ENCODE measurements at regions not wholly inside any gene's neighbourhood (a gene's known extent, or its start where the extent isn't known, plus 50 kb on each side); places are given as distances from the start of the nearest gene placed in this dataset.

DNA sequence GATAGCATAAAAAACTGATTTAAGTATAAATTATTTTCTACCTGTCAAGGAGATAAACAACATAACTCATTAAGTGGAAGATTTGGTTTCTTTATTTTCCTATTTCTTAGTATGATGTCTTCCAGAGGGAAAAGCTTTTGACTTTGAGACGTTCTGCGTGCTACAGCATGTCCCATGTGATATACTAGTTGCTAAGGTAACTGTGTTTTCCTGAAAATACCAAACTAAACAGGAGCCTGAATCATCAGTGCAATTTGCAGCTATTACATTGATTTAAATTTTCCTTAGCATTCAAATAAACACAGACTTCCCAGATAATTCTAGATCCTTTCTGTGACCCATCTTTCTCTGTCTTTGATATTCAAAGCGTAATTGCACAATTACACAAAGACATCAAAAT is 117.7 kb upstream of the P2RY1 start:
- Histone ChIP-seq H3K4me2 (no peak overlapping the region), H2AFZ (ENCODE audit: low read depth) (no peak overlapping the region), H3K4me1 (ENCODE audit: low read depth, poor library complexity, severe bottlenecking) (no peaks in the 10 kb centered on the region), H3K27me3 (ENCODE audit: insufficient read depth, low read depth) (no peaks in the 10 kb centered on the region), H3K79me2 (ENCODE audit: insufficient read depth, low read depth) (no peaks in the 10 kb centered on the region), H3K27ac (no peak overlapping the region), H4K20me1 (ENCODE audit: insufficient read depth) (no peaks in the 10 kb centered on the region), H3K4me3 (IDR thresholded peaks at IDR 0.05; ENCODE audit: insufficient read depth, low read depth, low read length) (no peak overlapping the region), H3K9ac (no peak overlapping the region), H3K36me3 (ENCODE audit: insufficient read depth) (no peaks in the 10 kb centered on the region)
- TF ChIP-seq, protein P1, sequence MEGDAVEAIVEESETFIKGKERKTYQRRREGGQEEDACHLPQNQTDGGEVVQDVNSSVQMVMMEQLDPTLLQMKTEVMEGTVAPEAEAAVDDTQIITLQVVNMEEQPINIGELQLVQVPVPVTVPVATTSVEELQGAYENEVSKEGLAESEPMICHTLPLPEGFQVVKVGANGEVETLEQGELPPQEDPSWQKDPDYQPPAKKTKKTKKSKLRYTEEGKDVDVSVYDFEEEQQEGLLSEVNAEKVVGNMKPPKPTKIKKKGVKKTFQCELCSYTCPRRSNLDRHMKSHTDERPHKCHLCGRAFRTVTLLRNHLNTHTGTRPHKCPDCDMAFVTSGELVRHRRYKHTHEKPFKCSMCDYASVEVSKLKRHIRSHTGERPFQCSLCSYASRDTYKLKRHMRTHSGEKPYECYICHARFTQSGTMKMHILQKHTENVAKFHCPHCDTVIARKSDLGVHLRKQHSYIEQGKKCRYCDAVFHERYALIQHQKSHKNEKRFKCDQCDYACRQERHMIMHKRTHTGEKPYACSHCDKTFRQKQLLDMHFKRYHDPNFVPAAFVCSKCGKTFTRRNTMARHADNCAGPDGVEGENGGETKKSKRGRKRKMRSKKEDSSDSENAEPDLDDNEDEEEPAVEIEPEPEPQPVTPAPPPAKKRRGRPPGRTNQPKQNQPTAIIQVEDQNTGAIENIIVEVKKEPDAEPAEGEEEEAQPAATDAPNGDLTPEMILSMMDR (conservative IDR thresholded peaks at IDR 0.05; ENCODE audit: low read depth, low read length) = no peak

DNA sequence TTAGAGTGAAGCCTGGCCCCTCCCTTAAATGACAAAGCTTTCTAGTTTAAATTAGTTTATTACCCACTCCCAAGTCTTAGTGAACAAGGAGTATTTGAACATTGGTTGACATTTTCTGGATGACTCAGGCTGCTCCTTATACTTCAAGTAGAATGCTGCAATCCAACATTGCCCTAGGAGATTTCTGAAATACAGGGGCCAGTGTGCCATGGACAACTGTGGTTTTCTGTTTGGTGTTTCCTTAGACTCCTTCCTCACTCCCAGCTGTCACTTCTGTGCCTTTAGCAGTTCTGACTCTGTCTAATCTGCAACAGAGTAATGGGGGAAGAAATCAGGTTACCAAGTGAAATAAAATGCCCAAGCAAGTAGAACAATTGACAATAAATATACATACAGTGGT is 116.1 kb upstream of the P2RY1 start:
- H3K4me3 ChIP-seq (IDR thresholded peaks at IDR 0.05; ENCODE audit: insufficient read depth, low read depth, low read length) = no peak overlapping the region
- H3K36me3 ChIP-seq (ENCODE audit: insufficient read depth) = no peaks in the 10 kb centered on the region
- H3K9ac ChIP-seq = no peak overlapping the region
- H3K4me2 ChIP-seq = no peak overlapping the region
- TF ChIP-seq, protein P1 (conservative IDR thresholded peaks at IDR 0.05; ENCODE audit: low read depth, low read length) = no peak
- H2AFZ ChIP-seq (ENCODE audit: low read depth) = no peak overlapping the region
- no peaks in the 10 kb centered on the region for H3K4me1 ChIP-seq (ENCODE audit: low read depth, poor library complexity, severe bottlenecking)
- H4K20me1 ChIP-seq (ENCODE audit: insufficient read depth) = no peaks in the 10 kb centered on the region
- no peaks in the 10 kb centered on the region for H3K79me2 ChIP-seq (ENCODE audit: insufficient read depth, low read depth)
- H3K27me3 ChIP-seq (ENCODE audit: insufficient read depth, low read depth) = no peaks in the 10 kb centered on the region
- H3K27ac ChIP-seq = no peak overlapping the region

DNA sequence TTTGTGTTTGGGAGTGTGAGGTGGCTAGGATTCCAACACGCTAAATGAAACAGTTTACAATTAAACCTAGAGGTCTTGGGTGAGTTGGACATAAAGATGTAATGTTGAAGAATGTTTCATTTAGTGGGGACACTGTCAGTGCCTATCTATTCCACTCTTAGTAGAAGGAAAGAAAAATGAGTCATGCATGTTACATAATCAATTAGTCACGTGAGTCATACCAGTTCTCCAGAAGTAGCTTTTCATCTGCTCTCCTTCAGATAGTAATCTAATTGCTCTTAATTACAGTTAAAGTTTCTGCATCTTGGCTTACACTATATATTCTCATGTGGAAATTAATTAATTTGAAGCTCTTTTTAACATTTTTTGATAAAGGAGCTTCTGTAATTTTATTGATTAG is 115.7 kb upstream of the P2RY1 start:
- Histone ChIP-seq H4K20me1 (ENCODE audit: insufficient read depth) (no peaks in the 10 kb centered on the region), H3K4me2 (no peak overlapping the region), H3K79me2 (ENCODE audit: insufficient read depth, low read depth) (no peaks in the 10 kb centered on the region), H3K36me3 (ENCODE audit: insufficient read depth) (no peaks in the 10 kb centered on the region), H2AFZ (ENCODE audit: low read depth) (no peak overlapping the region), H3K27me3 (ENCODE audit: insufficient read depth, low read depth) (no peaks in the 10 kb centered on the region), H3K9ac (no peak overlapping the region), H3K4me1 (ENCODE audit: low read depth, poor library complexity, severe bottlenecking) (no peaks in the 10 kb centered on the region), H3K27ac (no peak overlapping the region), H3K4me3 (IDR thresholded peaks at IDR 0.05; ENCODE audit: insufficient read depth, low read depth, low read length) (no peak overlapping the region)
- TF ChIP-seq, protein P1 (conservative IDR thresholded peaks at IDR 0.05; ENCODE audit: low read depth, low read length) = no peak

DNA sequence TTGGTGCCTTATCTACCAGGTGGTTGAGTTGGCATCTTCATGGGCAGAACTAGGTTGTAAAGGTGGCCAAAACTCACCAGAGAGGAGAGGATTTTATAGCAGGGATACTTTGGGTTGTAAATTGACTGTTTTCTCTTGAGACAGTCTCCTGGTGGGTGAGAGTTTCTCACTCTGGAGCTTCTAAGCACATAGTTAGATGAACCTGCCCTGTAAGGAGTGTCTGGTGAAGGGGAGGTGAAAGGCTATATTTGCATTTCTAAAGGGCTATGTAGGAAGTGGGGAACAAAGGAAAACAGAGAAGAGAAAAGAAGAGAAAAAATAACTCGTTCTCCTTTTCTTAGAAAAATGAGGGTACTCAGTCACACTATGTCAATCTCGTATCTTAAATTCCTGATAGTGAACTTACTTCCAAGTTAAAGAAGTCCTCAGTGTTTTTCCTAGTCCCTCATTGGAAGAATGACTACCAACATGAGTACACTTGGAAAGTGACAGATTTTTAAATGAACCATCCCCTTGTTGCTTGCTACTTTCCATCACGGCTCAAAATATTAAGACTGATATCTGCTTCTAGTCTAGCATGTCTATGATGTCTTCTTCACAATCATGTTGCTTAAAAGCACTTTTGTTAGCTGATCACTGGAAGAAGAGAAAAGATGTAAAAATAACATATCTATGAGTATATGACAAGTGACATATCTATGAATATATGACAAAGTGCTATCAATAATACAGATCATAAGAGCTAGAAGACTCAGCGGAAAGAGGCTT is 113.8 kb upstream of the P2RY1 start:
- no peaks in the 10 kb centered on the region for H3K4me1 ChIP-seq (ENCODE audit: low read depth, poor library complexity, severe bottlenecking)
- H3K4me3 ChIP-seq (IDR thresholded peaks at IDR 0.05; ENCODE audit: insufficient read depth, low read depth, low read length) = no peak overlapping the region
- H3K27me3 ChIP-seq (ENCODE audit: insufficient read depth, low read depth) = no peaks in the 10 kb centered on the region
- no peaks in the 10 kb centered on the region for H3K36me3 ChIP-seq (ENCODE audit: insufficient read depth)
- H4K20me1 ChIP-seq (ENCODE audit: insufficient read depth) = no peaks in the 10 kb centered on the region
- TF ChIP-seq, protein P1 (conservative IDR thresholded peaks at IDR 0.05; ENCODE audit: low read depth, low read length) = no peak
- no peak overlapping the region for H2AFZ ChIP-seq (ENCODE audit: low read depth)
- no peaks in the 10 kb centered on the region for H3K79me2 ChIP-seq (ENCODE audit: insufficient read depth, low read depth)
- H3K27ac ChIP-seq = no peak overlapping the region
- H3K9ac ChIP-seq = no peak overlapping the region
- H3K4me2 ChIP-seq = no peak overlapping the region
